ENCODE measurements at regions not wholly inside any gene's neighbourhood (a gene's known extent, or its start where the extent isn't known, plus 50 kb on each side); places are given as distances from the start of the nearest gene placed in this dataset.

GRCh38 chr2:116319001-116319400 lies 1495.5 kb upstream of the DDX18 start:
- in situ Hi-C loops (cut with HindIII; ENCODE audit: low sequenced_read_pairs): no loop called here

DNA sequence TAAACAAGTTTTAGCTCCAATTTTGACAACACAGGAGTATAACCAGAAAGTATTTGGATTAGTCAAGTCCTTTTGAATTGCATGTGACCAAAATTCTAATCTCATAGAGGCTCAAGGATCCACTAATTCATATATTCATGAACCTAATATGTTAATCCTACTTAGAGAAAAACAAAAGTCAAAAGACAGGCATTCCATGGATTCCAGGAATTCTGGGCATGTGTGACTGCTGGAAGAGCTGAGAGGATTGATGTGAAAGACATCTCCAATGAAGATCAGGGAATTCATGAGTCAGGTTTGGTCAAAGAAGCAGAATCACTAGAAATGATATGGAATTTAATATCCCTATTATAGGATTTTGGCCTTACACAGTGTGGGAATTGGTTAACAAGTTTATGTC lies 1494.6 kb upstream of the DDX18 start:
- DNase-seq (ENCODE audit: low read depth): no peak
- TF ChIP-seq, protein P1, sequence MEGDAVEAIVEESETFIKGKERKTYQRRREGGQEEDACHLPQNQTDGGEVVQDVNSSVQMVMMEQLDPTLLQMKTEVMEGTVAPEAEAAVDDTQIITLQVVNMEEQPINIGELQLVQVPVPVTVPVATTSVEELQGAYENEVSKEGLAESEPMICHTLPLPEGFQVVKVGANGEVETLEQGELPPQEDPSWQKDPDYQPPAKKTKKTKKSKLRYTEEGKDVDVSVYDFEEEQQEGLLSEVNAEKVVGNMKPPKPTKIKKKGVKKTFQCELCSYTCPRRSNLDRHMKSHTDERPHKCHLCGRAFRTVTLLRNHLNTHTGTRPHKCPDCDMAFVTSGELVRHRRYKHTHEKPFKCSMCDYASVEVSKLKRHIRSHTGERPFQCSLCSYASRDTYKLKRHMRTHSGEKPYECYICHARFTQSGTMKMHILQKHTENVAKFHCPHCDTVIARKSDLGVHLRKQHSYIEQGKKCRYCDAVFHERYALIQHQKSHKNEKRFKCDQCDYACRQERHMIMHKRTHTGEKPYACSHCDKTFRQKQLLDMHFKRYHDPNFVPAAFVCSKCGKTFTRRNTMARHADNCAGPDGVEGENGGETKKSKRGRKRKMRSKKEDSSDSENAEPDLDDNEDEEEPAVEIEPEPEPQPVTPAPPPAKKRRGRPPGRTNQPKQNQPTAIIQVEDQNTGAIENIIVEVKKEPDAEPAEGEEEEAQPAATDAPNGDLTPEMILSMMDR (IDR thresholded peaks at IDR 0.05; ENCODE audit: low read depth, low read length, missing control alignments): no peak
- in situ Hi-C loops (cut with HindIII; ENCODE audit: low sequenced_read_pairs): no loop called here
- H3K4me3 ChIP-seq (ENCODE audit: low read depth, low read length): no peak overlapping the region

More at GRCh38 chr2:116319001-116319400, 1495.5 kb upstream of the DDX18 start:
- H3K4me3 ChIP-seq (ENCODE audit: low read depth, low read length): no peak overlapping the region
- DNase-seq (ENCODE audit: low read depth): no peak
- TF ChIP-seq, protein P1 (IDR thresholded peaks at IDR 0.05; ENCODE audit: low read depth, low read length, missing control alignments): no peak

DNA sequence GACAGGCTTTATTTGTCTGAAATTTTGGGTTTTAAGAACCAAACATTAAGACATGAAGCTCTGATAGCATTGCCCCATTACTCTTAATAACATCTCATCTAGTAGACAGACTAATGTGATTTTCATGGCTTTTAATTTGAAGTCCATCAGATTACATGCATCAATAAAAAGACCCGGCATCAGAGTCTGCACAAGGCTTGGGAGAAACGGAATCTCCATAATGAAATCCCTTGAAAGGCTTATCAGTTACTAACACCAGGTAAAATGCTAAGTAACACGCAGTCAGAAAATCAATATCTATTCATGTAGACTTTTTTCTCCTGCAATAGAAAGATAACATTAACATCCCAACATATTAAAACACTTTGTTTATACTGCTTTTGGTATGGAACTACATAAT lies 1485.2 kb upstream of the DDX18 start:
- TF ChIP-seq, protein P1 (IDR thresholded peaks at IDR 0.05; ENCODE audit: low read depth, low read length, missing control alignments): no peak
- no peak for DNase-seq (ENCODE audit: low read depth)
- in situ Hi-C loops (cut with HindIII; ENCODE audit: low sequenced_read_pairs): no loop called here
- H3K4me3 ChIP-seq (ENCODE audit: low read depth, low read length): no peak overlapping the region

DNA sequence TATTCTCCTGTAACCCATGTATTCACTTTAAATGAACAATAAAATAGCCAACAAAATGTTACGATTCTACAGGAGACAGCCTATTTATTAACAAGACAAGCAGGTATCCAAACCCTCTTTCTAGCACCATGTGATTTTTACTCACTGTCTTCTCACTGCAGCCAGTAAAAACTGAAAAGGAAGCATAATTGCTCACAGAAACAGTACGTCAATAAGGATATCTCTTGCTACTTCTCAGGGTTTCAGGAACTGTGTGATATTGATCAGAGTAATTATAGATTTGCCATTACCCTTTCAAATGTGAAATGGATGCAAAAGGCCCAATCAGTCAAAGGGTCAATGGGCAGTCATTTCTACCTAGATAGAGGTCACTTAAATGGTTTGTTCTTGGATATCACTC lies 1473.8 kb upstream of the DDX18 start:
- in situ Hi-C loops (cut with HindIII; ENCODE audit: low sequenced_read_pairs): no loop called here
- DNase-seq (ENCODE audit: low read depth): no peak
- no peak overlapping the region for H3K4me3 ChIP-seq (ENCODE audit: low read depth, low read length)
- TF ChIP-seq, protein P1 (IDR thresholded peaks at IDR 0.05; ENCODE audit: low read depth, low read length, missing control alignments): no peak

DNA sequence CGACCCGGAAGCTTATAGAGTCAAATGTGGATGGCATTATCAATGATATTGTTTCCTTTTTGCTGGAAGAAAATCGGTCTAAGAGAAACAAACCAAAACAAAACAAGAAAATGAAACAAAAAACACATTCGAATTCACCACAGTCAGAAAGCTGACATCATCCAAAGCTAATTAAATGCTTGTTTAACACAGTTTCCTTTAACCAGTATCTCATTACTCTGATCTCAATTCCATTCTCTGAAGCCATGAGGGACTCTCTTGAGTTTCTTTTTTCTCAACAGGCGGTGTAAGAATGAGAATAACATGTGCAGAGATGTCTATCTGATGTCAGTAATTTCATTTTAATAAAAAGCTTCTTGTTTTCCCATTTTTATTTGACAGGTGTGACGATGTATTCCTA lies 1448.3 kb upstream of the DDX18 start:
- no peak overlapping the region for H3K4me3 ChIP-seq (ENCODE audit: low read depth, low read length)
- in situ Hi-C loops (cut with HindIII; ENCODE audit: low sequenced_read_pairs): no loop called here
- no peak for DNase-seq (ENCODE audit: low read depth)
- TF ChIP-seq, protein P1 (IDR thresholded peaks at IDR 0.05; ENCODE audit: low read depth, low read length, missing control alignments): no peak

DNA sequence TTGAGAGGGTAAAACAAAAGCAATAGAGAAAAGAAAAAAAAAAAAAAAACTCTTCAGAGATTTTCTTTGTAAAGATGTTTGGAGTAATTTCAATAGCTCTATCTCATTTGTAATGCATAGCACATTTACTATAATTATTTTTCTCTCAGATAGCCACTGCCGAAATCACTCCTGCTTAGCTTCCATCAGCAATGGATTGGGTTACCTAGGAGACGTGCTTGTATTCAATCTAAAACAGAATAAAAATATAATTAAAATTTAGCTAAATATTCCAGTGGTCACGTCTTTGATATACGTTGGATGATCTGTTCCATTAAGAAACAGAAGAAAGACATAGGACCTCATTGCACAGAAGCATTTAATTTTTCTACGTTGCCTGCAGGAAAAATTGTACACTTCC lies 1435.7 kb upstream of the DDX18 start:
- DNase-seq (ENCODE audit: low read depth): no peak
- no peak overlapping the region for H3K4me3 ChIP-seq (ENCODE audit: low read depth, low read length)
- TF ChIP-seq, protein P1 (IDR thresholded peaks at IDR 0.05; ENCODE audit: low read depth, low read length, missing control alignments): no peak
- in situ Hi-C loops (cut with HindIII; ENCODE audit: low sequenced_read_pairs): no loop called here

DNA sequence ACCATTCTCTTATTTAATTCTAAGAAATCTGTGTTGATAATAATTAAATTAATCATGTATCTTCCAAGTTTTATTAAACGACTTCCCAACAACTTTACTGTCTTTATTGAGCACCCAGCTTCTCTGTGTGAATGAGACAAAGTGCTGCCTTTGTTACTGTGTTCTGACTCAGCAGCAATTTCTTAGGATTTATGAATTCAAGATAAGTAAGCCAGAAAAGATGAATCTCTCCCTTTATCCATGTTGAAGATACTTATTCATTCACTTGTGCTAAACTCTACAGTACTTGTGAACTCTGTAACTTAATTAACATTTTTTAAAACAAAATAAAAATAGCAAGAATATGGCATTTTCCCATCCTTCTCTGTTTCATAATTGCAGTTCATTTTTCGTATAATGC lies 1403.3 kb upstream of the DDX18 start:
- in situ Hi-C loops (cut with HindIII; ENCODE audit: low sequenced_read_pairs): no loop called here
- TF ChIP-seq, protein P1 (IDR thresholded peaks at IDR 0.05; ENCODE audit: low read depth, low read length, missing control alignments): no peak
- DNase-seq (ENCODE audit: low read depth): no peak
- no peak overlapping the region for H3K4me3 ChIP-seq (ENCODE audit: low read depth, low read length)

All from astrocyte of the cerebellum (primary cell).